ENCODE measurements at regions not wholly inside any gene's neighbourhood (a gene's known extent, or its start where the extent isn't known, plus 50 kb on each side); places are given as distances from the start of the nearest gene placed in this dataset.

DNA sequence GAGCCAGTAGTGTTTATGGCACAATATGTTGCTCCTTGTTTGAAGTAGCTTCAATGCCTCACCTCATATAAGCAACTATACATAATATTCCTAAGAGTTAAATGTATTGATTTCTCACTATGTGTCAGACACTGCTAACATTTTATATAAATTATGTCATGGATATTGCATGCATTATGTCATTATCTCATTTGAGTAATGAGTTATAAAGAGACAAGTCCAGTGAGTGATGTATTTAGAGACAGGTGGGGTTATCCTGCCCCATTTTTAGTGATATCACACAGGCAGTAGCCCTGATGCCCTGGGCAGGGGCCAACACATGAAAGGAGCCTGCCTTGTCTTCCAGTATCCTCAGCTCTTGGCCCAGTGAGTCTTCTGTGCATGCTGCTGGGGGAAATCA, 247.0 kb upstream of the SESN3 start:
- no peak overlapping the region for H3K4me3 ChIP-seq (ENCODE audit: insufficient read depth, low read depth, low read length)
- no peak overlapping the region for H2AK9ac ChIP-seq (replicated peaks; ENCODE audit: low read depth, low read length, poor library complexity)
- TF ChIP-seq FOS (IDR thresholded peaks at IDR 0.05; ENCODE audit: low read depth, low read length) (no peak), CHD1 (IDR thresholded peaks at IDR 0.05; ENCODE audit: low read depth, low read length) (no peak), NFE2L2 (IDR thresholded peaks at IDR 0.05; ENCODE audit: low read depth, low read length) (no peak), MAFK (IDR thresholded peaks at IDR 0.05; ENCODE audit: low read depth, low read length) (no peak), BHLHE40 (IDR thresholded peaks at IDR 0.05; ENCODE audit: low read depth, low read length) (no peak), MAZ (IDR thresholded peaks at IDR 0.05; ENCODE audit: borderline replicate concordance, low read depth, low read length) (no peak), RFX5 (IDR thresholded peaks at IDR 0.05; ENCODE audit: low read depth, low read length) (no peak), RCOR1 (IDR thresholded peaks at IDR 0.05; ENCODE audit: insufficient replicate concordance, low read length) (no peak), ELK1 (IDR thresholded peaks at IDR 0.05; ENCODE audit: borderline replicate concordance, low read depth, low read length) (no peak)
- TF ChIP-seq, protein P1, sequence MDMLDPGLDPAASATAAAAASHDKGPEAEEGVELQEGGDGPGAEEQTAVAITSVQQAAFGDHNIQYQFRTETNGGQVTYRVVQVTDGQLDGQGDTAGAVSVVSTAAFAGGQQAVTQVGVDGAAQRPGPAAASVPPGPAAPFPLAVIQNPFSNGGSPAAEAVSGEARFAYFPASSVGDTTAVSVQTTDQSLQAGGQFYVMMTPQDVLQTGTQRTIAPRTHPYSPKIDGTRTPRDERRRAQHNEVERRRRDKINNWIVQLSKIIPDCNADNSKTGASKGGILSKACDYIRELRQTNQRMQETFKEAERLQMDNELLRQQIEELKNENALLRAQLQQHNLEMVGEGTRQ (IDR thresholded peaks at IDR 0.05; ENCODE audit: low read depth, low read length): no peak
- 0 out of 2 replicates have a peak, but pooled peaks cover 2% of the 10 kb centered on the region for H3K27me3 ChIP-seq (ENCODE audit: control insufficient read depth, insufficient read depth, low read length)
- H4K20me1 ChIP-seq (ENCODE audit: insufficient read depth, low read length): no peaks in the 10 kb centered on the region
- no peak overlapping the region for H3K27ac ChIP-seq (ENCODE audit: insufficient read depth, low read length)
- no peak overlapping the region for H3K23ac ChIP-seq (ENCODE audit: low read depth, low read length)
- H3K79me1 ChIP-seq (ENCODE audit: low read depth in 1 of 2, low read length in 2 of 2): no peaks in the 10 kb centered on the region
- H4K8ac ChIP-seq (ENCODE audit: low read depth in 2 of 2, low read length in 2 of 2): no peak overlapping the region
- dilution Hi-C loops (cut with HindIII; ENCODE audit: low sequenced_read_pairs, unreplicated experiment) (no loop called here), intact Hi-C loops (cut with micrococcal nuclease) (no loop called here), in situ Hi-C loops (cut with MboI; ENCODE audit: low sequenced_read_pairs) (no loop called here)
- no peak overlapping the region for H3K56ac ChIP-seq (ENCODE audit: extremely low read depth, insufficient read depth, low read length)
- no peak overlapping the region for H4K5ac ChIP-seq (ENCODE audit: low read depth, low read length)
- no peaks in the 10 kb centered on the region for H3K4me1 ChIP-seq (ENCODE audit: control insufficient read depth, insufficient read depth, low read length)
- H3K9me1 ChIP-seq (ENCODE audit: insufficient read depth, low read length): no peaks in the 10 kb centered on the region
- H2BK5ac ChIP-seq (ENCODE audit: low read depth, low read length, poor library complexity, severe bottlenecking): no peak overlapping the region
- no TSS peak for BruUV-seq (replicated peaks)
- H3K36me3 ChIP-seq (ENCODE audit: control insufficient read depth, insufficient read depth, low read length): no peaks in the 10 kb centered on the region
- no peak overlapping the region for H4K91ac ChIP-seq (ENCODE audit: insufficient read depth, low read depth, low read length)
- H3K14ac ChIP-seq (replicated peaks; ENCODE audit: low read depth, low read length): no peak overlapping the region
- H2BK120ac ChIP-seq (ENCODE audit: low read depth, low read length): no peak overlapping the region
- no peak for ATAC-seq (ENCODE audit: low read depth)
- H3K18ac ChIP-seq (ENCODE audit: low read depth, low read length): no peak overlapping the region
- ChIA-PET POLR2A (ENCODE audit: unreplicated experiment) (no interaction called here), CTCF (no interaction called here)
- H3K9me3 ChIP-seq (ENCODE audit: control insufficient read depth, insufficient read depth, low read length): no peaks in the 10 kb centered on the region
- no peak overlapping the region for H3K9ac ChIP-seq (ENCODE audit: low read depth, low read length)
- H2BK15ac ChIP-seq (ENCODE audit: low read depth, low read length): no peak overlapping the region
- H3K4ac ChIP-seq (ENCODE audit: low read depth, low read length): no peak overlapping the region
- H3K4me2 ChIP-seq (ENCODE audit: low read depth, low read length): no peak overlapping the region
- no peak overlapping the region for H2AFZ ChIP-seq (replicated peaks; ENCODE audit: low read length, poor library complexity)
- H2BK20ac ChIP-seq (ENCODE audit: low read depth, low read length): no peak overlapping the region
- no peak for DNase-seq
- H2AK5ac ChIP-seq (ENCODE audit: low read depth, low read length): no peak overlapping the region

All from IMR-90 (cell line).